Keratinocyte (primary cell): ENCODE measurements at regions not wholly inside any gene's neighbourhood (a gene's known extent, or its start where the extent isn't known, plus 50 kb on each side); places are given as distances from the start of the nearest gene placed in this dataset.
A peak's percentile ranks its signal among the peaks of the same experiment; 100 is the strongest.

Experiments used
- DNase-seq: peaks from one replicate; pipeline ENCODE4 v3.0.0-alpha.2; 2011; ENCODE audit warnings: low read depth, missing footprints, low spot score
- FAIRE-seq: peaks from 2 replicates; lab custom pipeline; 2011; peaks lifted over from hg19 to GRCh38; lab: Jason Lieb, UNC
- H2AFZ ChIP-seq: 2 replicates; pipeline ENCODE4 v1.6.0; 2012; ENCODE audit warnings: low read length, control low read depth, inconsistent platforms; ENCODE audit not compliant: control insufficient read depth
- H3K27ac ChIP-seq: 2 replicates; pipeline ENCODE4 v1.5.1; 2011; ENCODE audit warnings: low read length; ENCODE audit not compliant: control insufficient read depth, insufficient read depth
- H3K27me3 ChIP-seq: 3 replicates; pipeline ENCODE4 v1.6.0; 2011; ENCODE audit warnings: low read length; ENCODE audit not compliant: control insufficient read depth, insufficient read depth; ENCODE audit errors: extremely low read depth
- H3K36me3 ChIP-seq, 2 experiments: 2 replicates in 1 of 2; 3 replicates in 1 of 2; pipeline ENCODE4 v1.5.1; 2011; ENCODE audit warnings: low read length in 2 of 2, mild to moderate bottlenecking in 1 of 2; ENCODE audit not compliant: control insufficient read depth in 2 of 2, insufficient read depth in 2 of 2; ENCODE audit errors: extremely low read depth in 1 of 2
- H3K4me1 ChIP-seq: 3 replicates; pipeline ENCODE4 v1.5.1; 2011; ENCODE audit warnings: low read length; ENCODE audit not compliant: control insufficient read depth, insufficient read depth; ENCODE audit errors: extremely low read depth
- H3K4me2 ChIP-seq: 3 replicates; pipeline ENCODE4 v1.6.0; 2011; ENCODE audit warnings: low read depth, low read length; ENCODE audit not compliant: control insufficient read depth, insufficient read depth; ENCODE audit errors: extremely low read depth
- H3K4me3 ChIP-seq, 3 experiments: fragments of 200-600 bp in 1 of 3; sonication (generic) in 1 of 3; 2 replicates in 2 of 3; 3 replicates in 1 of 3; pipeline ENCODE4 v1.5.1; 2011 to 2016; ENCODE audit warnings: low read length in 3 of 3, mild to moderate bottlenecking in 3 of 3, control low read depth in 2 of 3, inconsistent platforms in 1 of 3, low read depth in 1 of 3, mixed read lengths in 1 of 3, mixed run types in 1 of 3, moderate library complexity in 1 of 3; ENCODE audit not compliant: control insufficient read depth in 2 of 3, insufficient read depth in 2 of 3; ENCODE audit errors: extremely low read depth in 1 of 3
- H3K79me2 ChIP-seq: 2 replicates; pipeline ENCODE4 v1.6.0; 2012; ENCODE audit warnings: low read length; ENCODE audit not compliant: control insufficient read depth, insufficient read depth
- H3K9ac ChIP-seq: 3 replicates; pipeline ENCODE4 v1.6.0; 2011; ENCODE audit warnings: low read length; ENCODE audit not compliant: control insufficient read depth, insufficient read depth; ENCODE audit errors: extremely low read depth
- H3K9me1 ChIP-seq: 3 replicates; pipeline ENCODE4 v1.6.0; 2011; ENCODE audit warnings: low read length; ENCODE audit not compliant: control insufficient read depth, insufficient read depth; ENCODE audit errors: extremely low read depth
- H3K9me3 ChIP-seq: 2 replicates; pipeline ENCODE4 v1.5.1; 2012; ENCODE audit warnings: low read depth, low read length; ENCODE audit not compliant: control insufficient read depth
- H4K20me1 ChIP-seq: 3 replicates; pipeline ENCODE4 v1.6.0; 2011; ENCODE audit warnings: low read length; ENCODE audit not compliant: control insufficient read depth, insufficient read depth; ENCODE audit errors: extremely low read depth
- CTCF ChIP-seq, 3 experiments: IDR thresholded peaks in 1 of 3; conservative IDR thresholded peaks in 1 of 3; optimal IDR thresholded peaks in 1 of 3; 2 replicates in 2 of 3; 3 replicates in 1 of 3; pipeline versions ENCODE3 to v1.5.1; 2011; ENCODE audit warnings: low read length in 3 of 3, mild to moderate bottlenecking in 3 of 3, moderate library complexity in 2 of 3, control low read depth in 1 of 3, inconsistent platforms in 1 of 3; ENCODE audit not compliant: insufficient read depth in 2 of 3; ENCODE audit errors: extremely low read depth in 1 of 3
- EZH2 ChIP-seq: IDR thresholded peaks from one replicate; pipeline ENCODE4 v1.6.1; 2012; ENCODE audit warnings: inconsistent platforms, mild to moderate bottlenecking, low read length, moderate library complexity
- dilution Hi-C: fragments of 300-500 bp; cut with MboI; formaldehyde crosslinking; loops from one replicate; pipeline ENCODE4 v1.7.0; 2020; ENCODE audit warnings: low sequenced_read_pairs; ENCODE audit not compliant: extremely low pct_ligation_motif_present

GRCh38 chr1:78229344-78229743 lies 183.6 kb downstream of the GIPC2 start:
- Histone ChIP-seq H3K4me2 (no peak overlapping the region), H3K27ac (no peak overlapping the region)

DNA sequence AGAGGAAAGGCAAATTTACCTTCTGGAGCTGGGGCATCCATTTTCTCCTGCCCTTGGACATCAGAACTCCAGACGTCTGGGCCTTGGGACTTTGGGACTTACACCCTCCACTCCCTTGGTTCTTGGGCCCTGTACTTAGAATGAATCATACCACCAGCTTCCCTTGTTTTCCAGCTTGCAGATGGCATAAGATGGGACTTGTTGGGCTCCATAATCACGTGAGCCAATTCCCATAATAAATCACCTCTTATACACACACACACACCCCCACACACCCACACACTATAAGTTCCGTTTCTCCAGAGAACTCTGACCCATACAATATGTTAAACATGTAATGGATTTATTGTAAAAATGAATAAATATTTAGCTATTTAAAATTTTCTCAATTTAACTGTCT lies 185.7 kb downstream of the GIPC2 start:
- no peak for FAIRE-seq
- DNase-seq = no peak

More at GRCh38 chr1:78229344-78229743, 183.6 kb downstream of the GIPC2 start:
- H3K9ac ChIP-seq = no peak overlapping the region
- H3K36me3 ChIP-seq = no peaks in the 10 kb centered on the region
- H3K4me1 ChIP-seq = no peaks in the 10 kb centered on the region
- FAIRE-seq = peak; percentile 78
- no peak overlapping the region for H3K4me3 ChIP-seq
- peaks cover 4% of the 10 kb centered on the region for H3K9me3 ChIP-seq
- dilution Hi-C loops = no loop called here
- H3K9me1 ChIP-seq = no peaks in the 10 kb centered on the region
- TF ChIP-seq EZH2 (no peak), CTCF (optimal IDR thresholded peaks at IDR 0.05 in 1 of 3, IDR thresholded peaks at IDR 0.05 in 1 of 3, conservative IDR thresholded peaks at IDR 0.05 in 1 of 3; ENCODE audit: extremely low read depth in 1 of 3, insufficient read depth in 2 of 3, low read length in 3 of 3) (no peak)
- no peak for DNase-seq
- no peaks in the 10 kb centered on the region for H4K20me1 ChIP-seq
- no peak overlapping the region for H2AFZ ChIP-seq
- H3K79me2 ChIP-seq = no peaks in the 10 kb centered on the region
- H3K27me3 ChIP-seq = no peaks in the 10 kb centered on the region

More for the DNA sequence above, 185.7 kb downstream of the GIPC2 start:
- H3K9ac ChIP-seq = no peak overlapping the region
- dilution Hi-C loops = no loop called here
- H3K79me2 ChIP-seq = no peaks in the 10 kb centered on the region
- H3K4me3 ChIP-seq = no peak overlapping the region
- H4K20me1 ChIP-seq = no peaks in the 10 kb centered on the region
- TF ChIP-seq EZH2 (no peak), CTCF (optimal IDR thresholded peaks at IDR 0.05 in 1 of 3, IDR thresholded peaks at IDR 0.05 in 1 of 3, conservative IDR thresholded peaks at IDR 0.05 in 1 of 3; ENCODE audit: extremely low read depth in 1 of 3, insufficient read depth in 2 of 3, low read length in 3 of 3) (no peak)
- H3K9me3 ChIP-seq = peaks cover 4% of the 10 kb centered on the region
- H3K4me1 ChIP-seq = no peaks in the 10 kb centered on the region
- H2AFZ ChIP-seq = no peak overlapping the region
- H3K9me1 ChIP-seq = no peaks in the 10 kb centered on the region
- H3K4me2 ChIP-seq = no peak overlapping the region
- no peaks in the 10 kb centered on the region for H3K36me3 ChIP-seq
- no peaks in the 10 kb centered on the region for H3K27me3 ChIP-seq
- no peak overlapping the region for H3K27ac ChIP-seq
